ENCODE measurements at regions not wholly inside any gene's neighbourhood (a gene's known extent, or its start where the extent isn't known, plus 50 kb on each side); places are given as distances from the start of the nearest gene placed in this dataset.

DNA sequence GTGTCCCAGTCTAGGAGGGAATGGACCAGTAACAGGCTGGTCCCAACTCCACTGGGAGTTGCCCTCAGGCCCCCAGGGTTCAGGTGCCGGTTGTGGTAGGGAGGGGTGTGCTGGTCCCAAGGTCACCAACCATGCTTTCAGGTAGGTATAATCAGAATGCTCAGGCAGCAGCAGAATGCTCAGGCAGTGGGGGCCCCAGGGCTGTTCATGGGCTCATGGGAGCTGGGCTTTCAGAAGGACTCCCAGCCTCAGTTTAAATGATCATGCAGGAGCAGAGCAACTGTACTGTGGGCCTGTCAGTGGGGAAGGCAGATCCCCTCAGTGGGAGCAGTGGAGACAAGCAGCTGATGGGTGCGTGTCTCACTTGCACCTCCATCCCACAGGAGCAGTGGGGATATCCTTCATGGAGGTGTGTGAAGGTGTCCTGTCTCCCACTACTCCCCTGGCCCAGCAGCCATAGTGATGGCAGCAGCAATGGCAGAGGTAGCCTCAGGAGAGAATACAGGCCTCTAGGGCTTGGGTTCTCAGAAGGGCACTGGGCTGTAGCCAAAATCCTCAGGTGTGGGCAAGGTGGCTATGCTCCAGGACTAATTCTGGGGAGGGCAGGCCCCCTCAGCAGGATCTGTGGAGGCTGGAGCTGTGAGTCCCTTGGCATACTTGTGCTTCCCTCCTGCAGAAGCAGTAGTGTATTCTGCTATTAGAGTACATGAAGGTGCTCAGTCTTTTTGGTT is 917.3 kb upstream of the B3GALT2 start:
- no peak for DNase-seq (ENCODE audit: low spot score in 2 of 2)
- Histone ChIP-seq H3K4me1 (no peaks in the 10 kb centered on the region), H3K4me3 (no peak overlapping the region), H3K27ac (no peak overlapping the region), H3K27me3 (no peaks in the 10 kb centered on the region), H3K9me3 (no peaks in the 10 kb centered on the region), H3K36me3 (no peaks in the 10 kb centered on the region)
- WGBS, result 100% methylated on average over 1 of the region's 2 CpGs
- TF ChIP-seq EP300 (IDR thresholded peaks at IDR 0.05) (no peak), POLR2AphosphoS5 (IDR thresholded peaks at IDR 0.05) (no peak), POLR2A (IDR thresholded peaks at IDR 0.05) (no peak)

DNA sequence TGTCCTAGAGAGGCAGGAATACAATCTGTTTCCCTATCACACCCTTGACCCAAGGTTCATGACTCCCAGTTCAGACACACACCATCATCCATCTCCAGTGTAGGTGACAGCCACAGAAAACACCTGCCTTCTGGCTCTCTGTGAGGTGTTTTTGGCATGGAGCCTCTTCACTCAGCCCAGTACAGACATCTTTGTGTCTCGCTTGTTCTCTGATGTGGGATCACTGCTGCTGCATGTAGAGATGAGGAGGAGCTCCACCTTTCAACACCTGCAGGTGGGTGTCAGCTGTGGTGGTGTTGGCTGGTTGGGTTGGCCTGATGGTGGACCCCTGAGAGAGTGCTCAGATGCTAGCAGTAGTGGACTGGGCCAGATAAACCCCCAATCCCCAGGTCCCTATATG is 916.7 kb upstream of the B3GALT2 start:
- H3K4me3 ChIP-seq, result no peak overlapping the region
- no peaks in the 10 kb centered on the region for H3K4me1 ChIP-seq
- no peaks in the 10 kb centered on the region for H3K9me3 ChIP-seq
- no peaks in the 10 kb centered on the region for H3K36me3 ChIP-seq
- no peaks in the 10 kb centered on the region for H3K27me3 ChIP-seq
- H3K27ac ChIP-seq, result no peak overlapping the region
- TF ChIP-seq POLR2A (IDR thresholded peaks at IDR 0.05), result no peak
- TF ChIP-seq EP300 (IDR thresholded peaks at IDR 0.05), result no peak
- TF ChIP-seq, protein P1, sequence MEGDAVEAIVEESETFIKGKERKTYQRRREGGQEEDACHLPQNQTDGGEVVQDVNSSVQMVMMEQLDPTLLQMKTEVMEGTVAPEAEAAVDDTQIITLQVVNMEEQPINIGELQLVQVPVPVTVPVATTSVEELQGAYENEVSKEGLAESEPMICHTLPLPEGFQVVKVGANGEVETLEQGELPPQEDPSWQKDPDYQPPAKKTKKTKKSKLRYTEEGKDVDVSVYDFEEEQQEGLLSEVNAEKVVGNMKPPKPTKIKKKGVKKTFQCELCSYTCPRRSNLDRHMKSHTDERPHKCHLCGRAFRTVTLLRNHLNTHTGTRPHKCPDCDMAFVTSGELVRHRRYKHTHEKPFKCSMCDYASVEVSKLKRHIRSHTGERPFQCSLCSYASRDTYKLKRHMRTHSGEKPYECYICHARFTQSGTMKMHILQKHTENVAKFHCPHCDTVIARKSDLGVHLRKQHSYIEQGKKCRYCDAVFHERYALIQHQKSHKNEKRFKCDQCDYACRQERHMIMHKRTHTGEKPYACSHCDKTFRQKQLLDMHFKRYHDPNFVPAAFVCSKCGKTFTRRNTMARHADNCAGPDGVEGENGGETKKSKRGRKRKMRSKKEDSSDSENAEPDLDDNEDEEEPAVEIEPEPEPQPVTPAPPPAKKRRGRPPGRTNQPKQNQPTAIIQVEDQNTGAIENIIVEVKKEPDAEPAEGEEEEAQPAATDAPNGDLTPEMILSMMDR (IDR thresholded peaks at IDR 0.05), result no peak
- no peak for TF ChIP-seq POLR2AphosphoS5 (IDR thresholded peaks at IDR 0.05)
- 100% methylated on average over 1 of the region's 1 CpG for WGBS
- no peak for DNase-seq (ENCODE audit: low spot score in 2 of 2)

DNA sequence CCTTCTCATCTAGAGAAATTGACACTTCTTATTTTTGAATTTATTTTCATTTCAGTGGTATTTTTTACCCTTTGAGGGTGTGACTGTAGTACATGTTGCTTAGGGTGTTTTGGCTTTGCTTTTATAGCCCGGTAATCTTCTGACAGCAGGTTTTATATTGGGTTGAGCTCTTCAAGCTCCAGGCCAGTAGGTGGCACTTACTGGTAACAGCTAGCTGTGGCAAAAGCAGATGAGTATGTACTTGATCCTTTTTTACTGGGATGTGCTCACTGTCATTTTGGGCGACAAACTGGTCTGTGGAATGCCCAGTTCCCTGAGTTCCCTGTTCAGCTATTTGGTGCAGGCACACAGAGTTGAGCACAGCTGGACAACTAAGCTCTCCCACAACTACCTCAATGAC is 916.2 kb upstream of the B3GALT2 start:
- Histone ChIP-seq H3K4me3 (no peak overlapping the region), H3K9me3 (no peaks in the 10 kb centered on the region), H3K4me1 (no peaks in the 10 kb centered on the region), H3K36me3 (no peaks in the 10 kb centered on the region), H3K27ac (no peak overlapping the region), H3K27me3 (no peaks in the 10 kb centered on the region)
- DNase-seq (ENCODE audit: low spot score in 2 of 2), result no peak
- TF ChIP-seq POLR2AphosphoS5 (IDR thresholded peaks at IDR 0.05), result no peak
- 64% methylated on average over 2 of the region's 2 CpGs for WGBS

DNA sequence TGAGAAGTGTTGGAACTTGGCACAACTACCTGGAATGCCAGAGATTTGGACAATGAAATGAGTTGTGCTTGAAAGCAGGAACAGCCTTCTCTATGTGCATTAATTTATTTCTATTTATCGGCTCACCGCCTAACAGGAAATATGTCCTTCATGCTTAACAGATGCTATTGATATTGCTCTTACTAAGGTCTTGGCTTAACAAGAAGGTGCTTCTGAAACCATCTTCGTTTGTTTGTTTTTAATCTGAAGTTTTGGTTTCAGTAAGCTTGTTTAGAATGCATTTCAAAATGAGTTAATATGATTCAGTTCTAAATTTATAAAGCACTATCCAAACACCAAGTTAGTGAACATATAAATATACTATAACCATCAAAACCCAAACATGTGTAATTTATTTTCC is 898.3 kb upstream of the B3GALT2 start:
- H3K27ac ChIP-seq, result no peak overlapping the region
- WGBS, result 48% methylated on average over 3 of the region's 3 CpGs
- no peak for DNase-seq (ENCODE audit: low spot score in 2 of 2)
- H3K4me1 ChIP-seq, result no peaks in the 10 kb centered on the region
- TF ChIP-seq POLR2AphosphoS5 (IDR thresholded peaks at IDR 0.05) (no peak), EP300 (IDR thresholded peaks at IDR 0.05) (no peak), POLR2A (IDR thresholded peaks at IDR 0.05) (no peak)
- TF ChIP-seq, protein P1 (IDR thresholded peaks at IDR 0.05), result no peak
- no peaks in the 10 kb centered on the region for H3K36me3 ChIP-seq
- no peak overlapping the region for H3K4me3 ChIP-seq
- H3K9me3 ChIP-seq, result no peaks in the 10 kb centered on the region
- H3K27me3 ChIP-seq, result no peaks in the 10 kb centered on the region

DNA sequence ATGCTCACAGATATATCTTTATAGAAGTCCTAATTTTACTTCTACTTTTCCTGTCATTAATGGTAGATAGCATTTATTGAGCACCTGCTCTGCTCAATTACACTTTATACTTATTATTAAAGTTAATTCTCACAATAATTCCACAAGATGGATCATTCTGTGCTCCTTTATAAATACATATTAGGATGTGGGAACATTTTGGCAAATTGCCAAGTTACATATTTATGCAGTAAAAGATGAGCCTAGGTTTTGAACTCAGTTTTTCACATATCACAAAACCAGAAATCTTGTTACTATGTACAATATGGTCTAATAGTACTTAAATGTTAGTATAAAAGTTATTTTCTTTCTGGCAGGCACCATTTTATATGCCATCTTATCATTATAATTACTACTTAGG is 895.0 kb upstream of the B3GALT2 start:
- Histone ChIP-seq H3K4me1 (no peaks in the 10 kb centered on the region), H3K27me3 (no peaks in the 10 kb centered on the region), H3K27ac (no peak overlapping the region), H3K9me3 (no peaks in the 10 kb centered on the region), H3K4me3 (no peak overlapping the region), H3K36me3 (no peaks in the 10 kb centered on the region)
- no peak for DNase-seq (ENCODE audit: low spot score in 2 of 2)
- TF ChIP-seq EP300 (IDR thresholded peaks at IDR 0.05) (no peak), POLR2AphosphoS5 (IDR thresholded peaks at IDR 0.05) (no peak), POLR2A (IDR thresholded peaks at IDR 0.05) (no peak)
- TF ChIP-seq, protein P1 (IDR thresholded peaks at IDR 0.05), result no peak

DNA sequence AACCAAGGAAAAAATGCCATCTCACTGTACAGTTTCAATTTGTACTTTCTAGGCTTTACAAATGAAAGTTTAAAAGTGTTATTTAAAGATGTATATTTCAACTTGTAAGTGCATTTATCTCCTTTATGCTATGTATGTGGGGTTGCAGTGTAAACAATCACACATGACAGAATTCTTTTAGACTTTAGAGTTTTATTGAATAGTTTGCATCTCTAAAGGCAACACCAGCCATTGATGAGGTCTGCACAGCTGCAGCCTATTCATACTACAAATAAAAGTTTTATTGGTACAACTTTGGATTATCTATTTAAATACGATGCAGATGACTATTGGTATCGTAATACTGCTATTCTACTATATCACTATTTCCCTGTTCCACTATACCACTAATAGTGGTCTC is 894.4 kb upstream of the B3GALT2 start:
- Histone ChIP-seq H3K4me1 (no peaks in the 10 kb centered on the region), H3K9me3 (no peaks in the 10 kb centered on the region), H3K27me3 (no peaks in the 10 kb centered on the region), H3K27ac (no peak overlapping the region), H3K4me3 (no peak overlapping the region), H3K36me3 (no peaks in the 10 kb centered on the region)
- TF ChIP-seq, protein P1 (IDR thresholded peaks at IDR 0.05), result no peak
- TF ChIP-seq POLR2A (IDR thresholded peaks at IDR 0.05), result no peak
- TF ChIP-seq POLR2AphosphoS5 (IDR thresholded peaks at IDR 0.05), result no peak
- no peak for TF ChIP-seq EP300 (IDR thresholded peaks at IDR 0.05)
- no peak for DNase-seq (ENCODE audit: low spot score in 2 of 2)
- 95% methylated on average over 2 of the region's 2 CpGs for WGBS
